ENCODE measurements at regions not wholly inside any gene's neighbourhood (a gene's known extent, or its start where the extent isn't known, plus 50 kb on each side); places are given as distances from the start of the nearest gene placed in this dataset.

- DNase-seq (ENCODE audit: low spot score), result no peak
- TF ChIP-seq CTCF (IDR thresholded peaks at IDR 0.05), result no peak
These were observed 207.1 kb downstream of the NFATC2 start for GRCh38 chr20:51335329-51335841.

GRCh38 chr20:51334609-51335008 is 207.9 kb downstream of the NFATC2 start:
- H3K4me3 ChIP-seq, result no peak overlapping the region
- TF ChIP-seq CTCF (IDR thresholded peaks at IDR 0.05), result no peak
- no peak for DNase-seq (ENCODE audit: low spot score)

More at GRCh38 chr20:51335329-51335841, 207.1 kb downstream of the NFATC2 start:
- Histone ChIP-seq H3K4me3 (no peak overlapping the region), H3K27ac (no peak overlapping the region)

GRCh38 chr20:51333971-51334370 is 208.5 kb downstream of the NFATC2 start:
- no peak for DNase-seq (ENCODE audit: low spot score)
- TF ChIP-seq CTCF (IDR thresholded peaks at IDR 0.05), result no peak
- no peak overlapping the region for H3K4me3 ChIP-seq

More at GRCh38 chr20:51334609-51335008, 207.9 kb downstream of the NFATC2 start:
- H3K27ac ChIP-seq, result no peak overlapping the region

GRCh38 chr20:51333446-51333845 is 209.1 kb downstream of the NFATC2 start:
- Histone ChIP-seq H3K27ac (no peak overlapping the region), H3K4me3 (no peak overlapping the region)
- no peak for DNase-seq (ENCODE audit: low spot score)
- TF ChIP-seq CTCF (IDR thresholded peaks at IDR 0.05), result no peak

More at GRCh38 chr20:51333971-51334370, 208.5 kb downstream of the NFATC2 start:
- H3K27ac ChIP-seq, result no peak overlapping the region

GRCh38 chr20:51331481-51331880 is 211.0 kb downstream of the NFATC2 start:
- DNase-seq (ENCODE audit: low spot score), result no peak
- Histone ChIP-seq H3K4me3 (no peak overlapping the region), H3K27ac (no peak overlapping the region)
- TF ChIP-seq CTCF (IDR thresholded peaks at IDR 0.05), result no peak

GRCh38 chr20:51329845-51330244 is 212.7 kb downstream of the NFATC2 start:
- TF ChIP-seq CTCF (IDR thresholded peaks at IDR 0.05), result no peak
- DNase-seq (ENCODE audit: low spot score), result no peak
- no peak overlapping the region for H3K27ac ChIP-seq
- no peak overlapping the region for H3K4me3 ChIP-seq

- TF ChIP-seq CTCF (IDR thresholded peaks at IDR 0.05), result no peak
- peak; percentile 81 for DNase-seq (ENCODE audit: low spot score)
These were observed 215.2 kb downstream of the NFATC2 start for GRCh38 chr20:51327251-51327841.

More at GRCh38 chr20:51327251-51327841, 215.2 kb downstream of the NFATC2 start:
- H3K27ac ChIP-seq, result peak overlapping the region in 1 of 2 donors; percentile 26
- H3K4me3 ChIP-seq, result no peak overlapping the region

All from coronary artery (tissue), 2 donors.